ENCODE measurements at regions not wholly inside any gene's neighbourhood (a gene's known extent, or its start where the extent isn't known, plus 50 kb on each side); places are given as distances from the start of the nearest gene placed in this dataset.

GRCh38 chr2:46239175-46239846 lies 57.9 kb upstream of the EPAS1 start:
- H3K27ac ChIP-seq: no peak overlapping the region
- H3K4me3 ChIP-seq: no peak overlapping the region
- 68 to 72% (median 70%) methylated on average over 4 to 5 of the region's 5 CpGs for WGBS, 4 donors
- no peaks in the 10 kb centered on the region for H3K9me3 ChIP-seq (replicated peaks in 1 of 3)
- H3K36me3 ChIP-seq (replicated peaks in 1 of 2): no peaks in the 10 kb centered on the region
- no peak for TF ChIP-seq CTCF (IDR thresholded peaks at IDR 0.05)
- TF ChIP-seq POLR2A (IDR thresholded peaks at IDR 0.05): no peak
- peak in 2 of 7 donors; percentile 11 to 25 for DNase-seq
- intact Hi-C loops (cut with DNase I): no loop called here
- no peaks in the 10 kb centered on the region for H3K27me3 ChIP-seq
- no peaks in the 10 kb centered on the region for H3K4me1 ChIP-seq (replicated peaks in 1 of 2)

- no peak for DNase-seq
- H3K27me3 ChIP-seq: no peaks in the 10 kb centered on the region
- H3K36me3 ChIP-seq (replicated peaks in 1 of 2): no peaks in the 10 kb centered on the region
- 83 to 96% (median 89%) methylated on average over 4 of the region's 4 CpGs for WGBS, 4 donors
- TF ChIP-seq POLR2A (IDR thresholded peaks at IDR 0.05): no peak
- TF ChIP-seq CTCF (IDR thresholded peaks at IDR 0.05): no peak
- intact Hi-C loops (cut with DNase I): no loop called here
- H3K27ac ChIP-seq: no peak overlapping the region
- H3K4me1 ChIP-seq (replicated peaks in 1 of 2): no peaks in the 10 kb centered on the region
- H3K9me3 ChIP-seq (replicated peaks in 1 of 3): no peaks in the 10 kb centered on the region
- no peak overlapping the region for H3K4me3 ChIP-seq
These were observed 57.4 kb upstream of the EPAS1 start for GRCh38 chr2:46239847-46240181.

GRCh38 chr2:46241344-46241743 lies 55.9 kb upstream of the EPAS1 start:
- intact Hi-C loops (cut with DNase I): no loop called here
- Histone ChIP-seq H3K9me3 (replicated peaks in 1 of 3) (no peaks in the 10 kb centered on the region), H3K4me3 (no peak overlapping the region), H3K27ac (no peak overlapping the region), H3K27me3 (no peaks in the 10 kb centered on the region), H3K36me3 (replicated peaks in 1 of 2) (no peaks in the 10 kb centered on the region), H3K4me1 (replicated peaks in 1 of 2) (no peaks in the 10 kb centered on the region)
- 51 to 60% (median 55%) methylated on average over 1 to 2 of the region's 2 CpGs for WGBS, 4 donors
- DNase-seq: no peak
- no peak for TF ChIP-seq POLR2A (IDR thresholded peaks at IDR 0.05)
- no peak for TF ChIP-seq CTCF (IDR thresholded peaks at IDR 0.05)

- no peaks in the 10 kb centered on the region for H3K9me3 ChIP-seq (replicated peaks in 1 of 3)
- intact Hi-C loops (cut with DNase I): no loop called here
- 92 to 97% (median 94%) methylated on average over 7 of the region's 7 CpGs for WGBS, 4 donors
- H3K36me3 ChIP-seq (replicated peaks in 1 of 2): no peaks in the 10 kb centered on the region
- no peak for DNase-seq
- TF ChIP-seq POLR2A (IDR thresholded peaks at IDR 0.05): no peak
- no peak for TF ChIP-seq CTCF (IDR thresholded peaks at IDR 0.05)
- H3K27me3 ChIP-seq: no peaks in the 10 kb centered on the region
- H3K27ac ChIP-seq: no peak overlapping the region
- H3K4me3 ChIP-seq: no peak overlapping the region
- H3K4me1 ChIP-seq (replicated peaks in 1 of 2): no peaks in the 10 kb centered on the region
These were observed 51.3 kb upstream of the EPAS1 start for GRCh38 chr2:46245869-46246268.

Measured in adrenal gland (tissue), 9 donors.